ENCODE measurements at regions not wholly inside any gene's neighbourhood (a gene's known extent, or its start where the extent isn't known, plus 50 kb on each side); places are given as distances from the start of the nearest gene placed in this dataset.

DNA sequence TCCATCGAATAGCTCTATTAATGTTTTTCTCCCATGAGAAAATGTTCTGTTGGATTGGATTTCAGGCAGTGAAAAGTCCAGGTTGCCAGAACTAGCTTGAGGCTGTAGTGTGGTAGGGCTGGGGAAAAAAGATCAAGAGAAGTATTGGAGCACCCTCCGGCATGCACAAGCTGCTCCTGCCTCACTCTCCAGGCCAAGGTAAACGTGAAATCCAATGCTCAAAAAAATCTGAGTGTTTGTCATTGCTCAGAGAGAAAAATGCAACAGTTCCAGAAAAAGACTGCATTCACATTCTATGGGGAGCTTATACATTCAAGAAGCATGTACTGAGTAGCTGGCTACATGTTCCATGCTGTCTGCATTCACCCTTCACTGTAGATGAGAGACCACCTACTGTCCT, 680.9 kb upstream of the TBX3 start:
- TF ChIP-seq, protein P1, sequence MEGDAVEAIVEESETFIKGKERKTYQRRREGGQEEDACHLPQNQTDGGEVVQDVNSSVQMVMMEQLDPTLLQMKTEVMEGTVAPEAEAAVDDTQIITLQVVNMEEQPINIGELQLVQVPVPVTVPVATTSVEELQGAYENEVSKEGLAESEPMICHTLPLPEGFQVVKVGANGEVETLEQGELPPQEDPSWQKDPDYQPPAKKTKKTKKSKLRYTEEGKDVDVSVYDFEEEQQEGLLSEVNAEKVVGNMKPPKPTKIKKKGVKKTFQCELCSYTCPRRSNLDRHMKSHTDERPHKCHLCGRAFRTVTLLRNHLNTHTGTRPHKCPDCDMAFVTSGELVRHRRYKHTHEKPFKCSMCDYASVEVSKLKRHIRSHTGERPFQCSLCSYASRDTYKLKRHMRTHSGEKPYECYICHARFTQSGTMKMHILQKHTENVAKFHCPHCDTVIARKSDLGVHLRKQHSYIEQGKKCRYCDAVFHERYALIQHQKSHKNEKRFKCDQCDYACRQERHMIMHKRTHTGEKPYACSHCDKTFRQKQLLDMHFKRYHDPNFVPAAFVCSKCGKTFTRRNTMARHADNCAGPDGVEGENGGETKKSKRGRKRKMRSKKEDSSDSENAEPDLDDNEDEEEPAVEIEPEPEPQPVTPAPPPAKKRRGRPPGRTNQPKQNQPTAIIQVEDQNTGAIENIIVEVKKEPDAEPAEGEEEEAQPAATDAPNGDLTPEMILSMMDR (conservative IDR thresholded peaks at IDR 0.05; ENCODE audit: low read depth, low read length): no peak
- TF ChIP-seq EZH2 (IDR thresholded peaks at IDR 0.05; ENCODE audit: low read length, unreplicated experiment) (no peak), EZH2phosphoT487 (IDR thresholded peaks at IDR 0.05; ENCODE audit: borderline replicate concordance, low read length) (no peak)
